Stimulated activated naive CD8-positive, alpha-beta T cell treated with anti-CD3 and anti-CD28 coated beads, Interleukin-15, Interleukin-2, amounts not matched to agents 100 ng/mL and 50 ng/mL, for 24 hours (primary cell): ENCODE measurements at regions not wholly inside any gene's neighbourhood (a gene's known extent, or its start where the extent isn't known, plus 50 kb on each side); places are given as distances from the start of the nearest gene placed in this dataset.

Source experiments
- H3K27ac Mint-ChIP-seq: one replicate; pipeline ENCODE4 v1.8.0; 2021; ENCODE audit warnings: mild to moderate bottlenecking, mixed read lengths
- H3K27me3 Mint-ChIP-seq: one replicate; pipeline ENCODE4 v1.8.0; 2021; ENCODE audit warnings: mixed read lengths
- H3K36me3 Mint-ChIP-seq: one replicate; pipeline ENCODE4 v1.8.0; 2021; ENCODE audit warnings: low read depth, mixed read lengths
- H3K4me1 Mint-ChIP-seq: one replicate; pipeline ENCODE4 v1.8.0; 2021; ENCODE audit warnings: low read depth, mixed read lengths
- H3K4me3 Mint-ChIP-seq: one replicate; pipeline ENCODE4 v1.8.0; 2021; ENCODE audit warnings: mild to moderate bottlenecking, mixed read lengths
- H3K9me3 Mint-ChIP-seq: one replicate; pipeline ENCODE4 v1.8.0; 2021; ENCODE audit warnings: mixed read lengths

GRCh38 chr11:133713406-133713805 lies 131.9 kb downstream of the SPATA19 start:
- no peaks in the 10 kb centered on the region for H3K4me1 Mint-ChIP-seq
- H3K4me3 Mint-ChIP-seq: no peak overlapping the region
- no peaks in the 10 kb centered on the region for H3K27me3 Mint-ChIP-seq
- H3K27ac Mint-ChIP-seq: no peak overlapping the region
- H3K9me3 Mint-ChIP-seq: no peaks in the 10 kb centered on the region
- no peaks in the 10 kb centered on the region for H3K36me3 Mint-ChIP-seq

DNA sequence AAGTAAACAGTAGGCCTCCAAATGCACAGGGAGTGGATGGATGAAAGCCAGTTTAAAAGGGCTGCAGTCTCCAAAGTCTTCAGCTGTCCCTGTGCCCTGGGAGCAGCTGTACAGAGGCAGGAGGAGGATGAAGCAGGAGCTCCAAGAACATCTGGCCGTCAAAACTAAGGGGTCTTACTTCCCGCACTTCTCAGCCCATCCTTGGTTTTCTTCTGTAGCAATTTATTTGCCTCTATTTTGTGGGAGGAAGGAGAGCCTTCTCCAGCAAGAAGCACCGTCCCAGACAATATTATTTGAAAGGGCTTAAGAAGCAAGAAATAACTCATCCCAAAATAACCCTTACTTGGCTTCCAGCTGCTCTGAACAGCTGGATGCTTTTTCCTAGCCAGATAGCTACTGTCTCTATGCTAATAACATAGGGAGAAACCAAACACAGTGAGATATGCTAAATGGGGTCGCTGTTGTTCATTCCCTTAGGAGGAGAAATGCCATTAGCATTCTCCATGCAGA lies 133.2 kb downstream of the SPATA19 start:
- no peak overlapping the region for H3K27ac Mint-ChIP-seq
- no peaks in the 10 kb centered on the region for H3K27me3 Mint-ChIP-seq
- no peaks in the 10 kb centered on the region for H3K4me1 Mint-ChIP-seq
- H3K4me3 Mint-ChIP-seq: no peak overlapping the region
- H3K9me3 Mint-ChIP-seq: no peaks in the 10 kb centered on the region
- no peaks in the 10 kb centered on the region for H3K36me3 Mint-ChIP-seq

GRCh38 chr11:133711545-133711944 lies 133.8 kb downstream of the SPATA19 start:
- Mint-ChIP-seq H3K27ac (no peak overlapping the region), H3K4me3 (no peak overlapping the region), H3K36me3 (no peaks in the 10 kb centered on the region), H3K4me1 (no peaks in the 10 kb centered on the region), H3K9me3 (no peaks in the 10 kb centered on the region), H3K27me3 (no peaks in the 10 kb centered on the region)

DNA sequence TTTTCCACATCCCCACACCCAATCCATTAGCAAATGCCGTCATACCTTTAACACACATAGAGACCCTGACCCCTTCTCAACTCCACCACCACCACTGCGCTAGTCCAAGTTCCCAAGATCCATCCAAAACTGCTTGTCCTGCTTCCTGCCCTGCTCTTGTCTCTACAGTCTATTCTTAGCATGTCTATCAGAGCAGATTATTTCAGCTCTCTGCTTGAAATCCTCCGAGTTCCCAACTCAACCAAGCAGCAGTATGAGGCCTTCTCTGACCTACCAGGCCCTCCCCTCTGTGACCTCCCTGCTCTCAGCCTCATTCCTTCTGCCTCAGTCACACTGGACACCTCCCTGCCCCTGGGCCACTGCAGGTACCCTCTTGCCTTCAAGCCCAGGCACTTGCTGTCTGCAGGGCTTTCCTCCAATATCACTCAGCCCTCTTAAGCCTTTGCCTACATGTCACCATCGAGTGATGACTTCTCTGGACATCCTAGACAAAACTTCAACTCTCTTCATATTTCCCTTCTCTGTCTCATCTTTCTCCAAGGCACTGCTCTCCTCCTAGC lies 134.6 kb downstream of the SPATA19 start:
- H3K36me3 Mint-ChIP-seq: no peaks in the 10 kb centered on the region
- no peak overlapping the region for H3K4me3 Mint-ChIP-seq
- no peak overlapping the region for H3K27ac Mint-ChIP-seq
- H3K27me3 Mint-ChIP-seq: no peaks in the 10 kb centered on the region
- H3K9me3 Mint-ChIP-seq: no peaks in the 10 kb centered on the region
- no peaks in the 10 kb centered on the region for H3K4me1 Mint-ChIP-seq

- H3K4me1 Mint-ChIP-seq: no peaks in the 10 kb centered on the region
- H3K27me3 Mint-ChIP-seq: no peaks in the 10 kb centered on the region
- H3K27ac Mint-ChIP-seq: no peak overlapping the region
- H3K36me3 Mint-ChIP-seq: no peaks in the 10 kb centered on the region
- H3K4me3 Mint-ChIP-seq: no peak overlapping the region
- H3K9me3 Mint-ChIP-seq: no peaks in the 10 kb centered on the region
Measured at GRCh38 chr11:133710241-133710640, 135.1 kb downstream of the SPATA19 start.

- no peaks in the 10 kb centered on the region for H3K4me1 Mint-ChIP-seq
- no peaks in the 10 kb centered on the region for H3K9me3 Mint-ChIP-seq
- H3K36me3 Mint-ChIP-seq: no peaks in the 10 kb centered on the region
- no peak overlapping the region for H3K4me3 Mint-ChIP-seq
- no peak overlapping the region for H3K27ac Mint-ChIP-seq
- H3K27me3 Mint-ChIP-seq: peaks cover 3% of the 10 kb centered on the region
Measured at GRCh38 chr11:133708547-133709051, 136.7 kb downstream of the SPATA19 start.

- no peaks in the 10 kb centered on the region for H3K36me3 Mint-ChIP-seq
- H3K4me1 Mint-ChIP-seq: no peaks in the 10 kb centered on the region
- no peak overlapping the region for H3K27ac Mint-ChIP-seq
- H3K4me3 Mint-ChIP-seq: no peak overlapping the region
- H3K27me3 Mint-ChIP-seq: peaks cover 3% of the 10 kb centered on the region
- H3K9me3 Mint-ChIP-seq: no peaks in the 10 kb centered on the region
Measured at GRCh38 chr11:133706925-133707794, 138.2 kb downstream of the SPATA19 start.

DNA sequence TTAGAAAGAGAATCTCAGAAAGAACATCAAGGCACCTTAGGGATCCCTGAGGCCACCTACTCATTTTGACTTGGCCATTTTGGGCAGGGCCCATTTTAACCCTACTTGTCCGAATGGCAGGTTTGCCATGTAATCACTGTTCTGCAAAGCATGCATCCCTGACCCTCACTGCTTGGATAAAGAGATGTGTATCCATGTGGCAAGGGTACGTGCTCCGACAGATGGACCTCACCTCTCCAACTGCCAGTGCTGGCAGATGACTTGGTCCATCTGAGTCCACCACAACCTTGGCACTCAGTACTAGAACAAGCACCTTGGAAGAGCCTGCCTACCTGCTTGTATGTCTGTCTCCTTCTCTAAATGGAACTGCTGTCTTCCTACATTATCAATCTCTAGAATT lies 139.4 kb downstream of the SPATA19 start:
- H3K4me3 Mint-ChIP-seq: no peak overlapping the region
- no peaks in the 10 kb centered on the region for H3K9me3 Mint-ChIP-seq
- peaks cover 3% of the 10 kb centered on the region for H3K27me3 Mint-ChIP-seq
- no peak overlapping the region for H3K27ac Mint-ChIP-seq
- no peaks in the 10 kb centered on the region for H3K4me1 Mint-ChIP-seq
- no peaks in the 10 kb centered on the region for H3K36me3 Mint-ChIP-seq

GRCh38 chr11:133705074-133705648 lies 140.2 kb downstream of the SPATA19 start:
- H3K36me3 Mint-ChIP-seq: no peaks in the 10 kb centered on the region
- H3K4me1 Mint-ChIP-seq: no peaks in the 10 kb centered on the region
- H3K4me3 Mint-ChIP-seq: no peak overlapping the region
- no peak overlapping the region for H3K27ac Mint-ChIP-seq
- H3K27me3 Mint-ChIP-seq: peaks cover 3% of the 10 kb centered on the region
- H3K9me3 Mint-ChIP-seq: no peaks in the 10 kb centered on the region

DNA sequence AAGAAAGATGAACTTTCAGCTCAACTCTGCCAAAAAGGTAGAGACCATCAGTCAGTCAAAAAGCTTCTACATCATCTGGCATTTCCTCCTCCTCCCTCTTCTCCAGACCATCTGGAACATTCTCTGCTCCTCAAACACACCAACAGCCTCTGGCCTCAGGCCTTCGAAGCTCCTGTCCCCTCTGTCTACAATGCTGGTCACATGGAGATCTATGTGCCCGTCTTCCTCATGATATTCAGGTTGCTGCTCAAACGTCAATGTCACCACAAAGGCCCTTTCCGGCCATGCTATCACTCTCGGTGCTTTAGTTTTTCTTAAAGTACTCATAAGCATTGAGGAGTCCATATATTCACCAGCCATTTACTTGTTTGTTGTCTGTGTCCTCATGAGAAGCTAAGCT lies 146.2 kb downstream of the SPATA19 start:
- Mint-ChIP-seq H3K4me1 (no peaks in the 10 kb centered on the region), H3K4me3 (no peak overlapping the region), H3K36me3 (no peaks in the 10 kb centered on the region), H3K9me3 (no peaks in the 10 kb centered on the region), H3K27me3 (peaks cover 3% of the 10 kb centered on the region), H3K27ac (no peak overlapping the region)

DNA sequence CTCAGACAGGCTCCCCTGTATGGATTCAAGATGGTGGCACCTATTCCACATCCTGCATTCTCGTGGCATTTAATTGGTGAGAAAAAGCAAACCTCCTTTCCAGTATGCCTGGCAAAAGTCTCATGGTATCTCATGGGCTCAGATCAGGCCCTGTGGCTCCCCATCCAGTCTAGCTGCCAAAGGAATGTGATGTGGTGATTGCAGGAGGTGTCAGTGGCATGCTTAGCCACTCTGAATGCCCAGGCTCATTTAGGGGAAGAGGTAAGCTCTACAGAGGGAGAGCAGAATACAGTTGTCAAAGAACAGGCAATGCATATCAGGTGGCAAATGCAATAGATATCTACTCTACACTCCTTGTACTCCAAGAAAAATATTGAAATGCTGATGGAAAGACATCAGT lies 146.7 kb downstream of the SPATA19 start:
- H3K4me3 Mint-ChIP-seq: no peak overlapping the region
- no peaks in the 10 kb centered on the region for H3K27me3 Mint-ChIP-seq
- no peaks in the 10 kb centered on the region for H3K4me1 Mint-ChIP-seq
- no peak overlapping the region for H3K27ac Mint-ChIP-seq
- no peaks in the 10 kb centered on the region for H3K9me3 Mint-ChIP-seq
- H3K36me3 Mint-ChIP-seq: no peaks in the 10 kb centered on the region

DNA sequence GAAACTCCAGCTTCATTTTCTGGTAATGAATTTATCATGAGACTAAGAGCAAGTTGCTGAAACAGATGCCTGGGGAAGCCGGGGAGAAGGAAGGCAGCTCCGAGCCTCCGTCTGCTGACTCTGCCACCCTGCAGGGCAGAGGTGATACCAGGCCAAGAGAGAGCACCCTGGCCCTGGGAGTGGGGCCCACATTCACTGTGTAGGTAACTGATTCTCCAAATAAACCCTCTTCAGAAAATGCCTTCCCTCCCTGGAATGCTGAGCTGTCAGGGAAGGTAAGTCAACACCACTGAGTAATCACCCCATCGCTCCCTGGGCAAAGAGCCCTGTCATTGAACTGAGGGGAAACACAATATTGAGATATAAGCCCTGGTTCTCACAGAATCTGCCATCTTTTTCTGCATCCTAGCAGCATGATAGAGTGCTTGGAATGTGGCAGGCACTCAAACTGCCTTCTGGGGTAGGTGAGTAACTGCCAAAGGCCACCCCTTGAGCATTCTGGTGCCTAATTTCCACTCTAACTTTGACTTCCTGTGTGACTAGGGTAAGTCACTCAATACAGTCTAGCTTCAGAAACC lies 147.6 kb downstream of the SPATA19 start:
- no peaks in the 10 kb centered on the region for H3K27me3 Mint-ChIP-seq
- H3K36me3 Mint-ChIP-seq: no peaks in the 10 kb centered on the region
- H3K9me3 Mint-ChIP-seq: no peaks in the 10 kb centered on the region
- no peak overlapping the region for H3K27ac Mint-ChIP-seq
- H3K4me3 Mint-ChIP-seq: no peak overlapping the region
- H3K4me1 Mint-ChIP-seq: no peaks in the 10 kb centered on the region

DNA sequence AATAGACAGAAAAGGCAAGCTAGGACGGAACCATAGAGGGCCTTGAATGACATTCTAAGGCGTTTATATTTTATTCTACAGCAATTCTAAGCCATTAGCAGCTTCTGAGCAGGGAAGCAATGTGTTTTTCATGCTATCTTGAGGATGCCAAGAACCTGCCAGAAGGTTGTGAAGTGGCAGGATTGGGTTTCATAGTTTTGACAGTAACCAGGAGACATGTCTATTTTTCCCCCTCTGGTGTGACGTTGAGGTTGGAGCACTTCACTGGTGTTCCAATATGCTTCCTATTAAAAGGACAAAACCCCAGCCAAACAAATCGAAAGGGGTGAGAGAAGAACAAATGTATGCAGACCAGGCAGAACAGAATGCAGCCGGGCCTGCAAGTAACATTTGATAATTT lies 148.2 kb downstream of the SPATA19 start:
- Mint-ChIP-seq H3K4me3 (no peak overlapping the region), H3K27ac (no peak overlapping the region), H3K9me3 (no peaks in the 10 kb centered on the region), H3K36me3 (no peaks in the 10 kb centered on the region), H3K4me1 (no peaks in the 10 kb centered on the region), H3K27me3 (no peaks in the 10 kb centered on the region)

- Mint-ChIP-seq H3K27me3 (no peaks in the 10 kb centered on the region), H3K9me3 (no peaks in the 10 kb centered on the region), H3K4me1 (no peaks in the 10 kb centered on the region), H3K4me3 (no peak overlapping the region), H3K36me3 (no peaks in the 10 kb centered on the region), H3K27ac (no peak overlapping the region)
Measured at GRCh38 chr11:133695387-133695786, 149.9 kb downstream of the SPATA19 start.

GRCh38 chr11:133694701-133695100 lies 150.6 kb downstream of the SPATA19 start:
- H3K36me3 Mint-ChIP-seq: no peaks in the 10 kb centered on the region
- H3K27ac Mint-ChIP-seq: no peak overlapping the region
- H3K27me3 Mint-ChIP-seq: no peaks in the 10 kb centered on the region
- H3K4me1 Mint-ChIP-seq: no peaks in the 10 kb centered on the region
- no peaks in the 10 kb centered on the region for H3K9me3 Mint-ChIP-seq
- no peak overlapping the region for H3K4me3 Mint-ChIP-seq
